GM12874 (cell line): ENCODE measurements at regions not wholly inside any gene's neighbourhood (a gene's known extent, or its start where the extent isn't known, plus 50 kb on each side); places are given as distances from the start of the nearest gene placed in this dataset.

Experiments used
- CTCF ChIP-seq: IDR thresholded peaks from 2 replicates; pipeline ENCODE4 v1.5.1; 2011; ENCODE audit warnings: low read depth, mild to moderate bottlenecking, control low read depth, low read length, moderate library complexity; ENCODE audit not compliant: insufficient read depth

- TF ChIP-seq CTCF, result no peak
These were observed 158.4 kb upstream of the BACE2 start for GRCh38 chr21:41009398-41010100.

GRCh38 chr21:41010101-41010435 lies 157.9 kb upstream of the BACE2 start:
- no peak for TF ChIP-seq CTCF

GRCh38 chr21:41011098-41011731 lies 156.7 kb upstream of the BACE2 start:
- no peak for TF ChIP-seq CTCF

- TF ChIP-seq CTCF, result no peak
These were observed 156.0 kb upstream of the BACE2 start for GRCh38 chr21:41011951-41012366.

- no peak for TF ChIP-seq CTCF
These were observed 155.5 kb upstream of the BACE2 start for GRCh38 chr21:41012425-41012824.

GRCh38 chr21:41016472-41016871 lies 151.5 kb upstream of the BACE2 start:
- TF ChIP-seq CTCF, result no peak

- no peak for TF ChIP-seq CTCF
These were observed 149.5 kb upstream of the BACE2 start for GRCh38 chr21:41018431-41018830.
